Body of pancreas (tissue), 4 donors: ENCODE measurements at regions not wholly inside any gene's neighbourhood (a gene's known extent, or its start where the extent isn't known, plus 50 kb on each side); places are given as distances from the start of the nearest gene placed in this dataset.

Experiments used
- CTCF ChIP-seq, 7 experiments: fragments of 450-650 bp in 4 of 7; fragments of 200-600 bp in 3 of 7; sonication (generic) in 3 of 7; IDR thresholded peaks; one replicate each; pipeline ENCODE4 v1.5.1; 2016 to 2019; ENCODE audit warnings: antibody characterized with exemption in 7 of 7
- POLR2A ChIP-seq, 3 donors: fragments of 450-650 bp; IDR thresholded peaks; one replicate each; pipeline ENCODE4 v1.6.1; 2016; ENCODE audit warnings: antibody characterized with exemption in 3 of 3, mild to moderate bottlenecking in 2 of 3

- no peak for TF ChIP-seq CTCF (IDR thresholded peaks at IDR 0.05)
- no peak for TF ChIP-seq POLR2A (IDR thresholded peaks at IDR 0.05)
Measured at GRCh38 chr13:74796157-74796556, 662.0 kb upstream of the KLF12 start.
